ENCODE measurements at regions not wholly inside any gene's neighbourhood (a gene's known extent, or its start where the extent isn't known, plus 50 kb on each side); places are given as distances from the start of the nearest gene placed in this dataset.
"Not testable (repeated sequence)": the region's sequence is repeated elsewhere in the genome, so short reads cannot be mapped to it uniquely, and the experiment has no call there.

GRCh38 chr1:66462313-66462712 is 71.6 kb upstream of the SGIP1 start:
- no peak for DNase-seq

GRCh38 chr1:66464351-66464750 is 69.6 kb upstream of the SGIP1 start:
- DNase-seq = no peak

- no peak for DNase-seq
Measured at GRCh38 chr1:66464802-66465201, 69.2 kb upstream of the SGIP1 start.

- not testable (repeated sequence) for DNase-seq
Measured at GRCh38 chr1:66466695-66467094, 67.3 kb upstream of the SGIP1 start.

GRCh38 chr1:66468722-66469121 is 65.2 kb upstream of the SGIP1 start:
- DNase-seq = no peak

GRCh38 chr1:66475940-66476339 is 58.0 kb upstream of the SGIP1 start:
- no peak for DNase-seq

- no peak for DNase-seq
Measured at GRCh38 chr1:66476774-66477173, 57.2 kb upstream of the SGIP1 start.

GRCh38 chr1:66478116-66478515 is 55.8 kb upstream of the SGIP1 start:
- no peak for DNase-seq

GRCh38 chr1:66480162-66480561 is 53.8 kb upstream of the SGIP1 start:
- no peak for DNase-seq

GRCh38 chr1:66481215-66481614 is 52.7 kb upstream of the SGIP1 start:
- DNase-seq = not testable (repeated sequence)
